Naive thymus-derived CD8-positive, alpha-beta T cell (primary cell): ENCODE measurements at regions not wholly inside any gene's neighbourhood (a gene's known extent, or its start where the extent isn't known, plus 50 kb on each side); places are given as distances from the start of the nearest gene placed in this dataset.
"Not testable (repeated sequence)": the region's sequence is repeated elsewhere in the genome, so short reads cannot be mapped to it uniquely, and the experiment has no call there.

Experiments
- ATAC-seq, 2 donors: fragments of 150-1000 bp; cut with Tn5 transposase in 1 of 2; sonication (Bioruptor Pico), chemical (Tn5 transposase) in 1 of 2; 1 replicate in 1 of 2; 2 replicates in 1 of 2; pipeline ENCODE4 v1.10.0; 2021; ENCODE audit warnings: mild to moderate bottlenecking in 2 of 2, moderate library complexity in 2 of 2
- POLR2A ChIA-PET: fragments of 350-600 bp; sonication (Branson Sonifier 250); formaldehyde crosslinking; loops from one replicate; lab custom pipeline; 2021; ENCODE audit warnings: antibody characterized with exemption; lab: Charles Lee
- DNase-seq, 10 donors: peaks; one replicate each; pipeline versions ENCODE4 v3.0.0 to v3.0.0-alpha.2; 2020 to 2022
- H3K27ac Mint-ChIP-seq, 10 donors: one replicate each; pipeline ENCODE4 v1.8.0; 2020 to 2022; ENCODE audit warnings: mild to moderate bottlenecking in 10 of 10, mixed read lengths in 10 of 10, moderate library complexity in 4 of 10, inconsistent platforms in 1 of 10
- H3K27me3 Mint-ChIP-seq, 5 donors: one replicate each; pipeline ENCODE4 v1.8.0; 2021 to 2022; ENCODE audit warnings: mixed read lengths in 5 of 5
- H3K36me3 Mint-ChIP-seq, 3 donors: one replicate each; pipeline ENCODE4 v1.8.0; 2020 to 2022; ENCODE audit warnings: mixed read lengths in 3 of 3, mild to moderate bottlenecking in 2 of 3, inconsistent platforms in 1 of 3
- H3K4me1 Mint-ChIP-seq, 4 donors: one replicate each; pipeline ENCODE4 v1.8.0; 2021 to 2022; ENCODE audit warnings: mixed read lengths in 4 of 4
- H3K4me3 Mint-ChIP-seq, 10 donors: one replicate each; pipeline ENCODE4 v1.8.0; 2020 to 2022; ENCODE audit warnings: mild to moderate bottlenecking in 10 of 10, mixed read lengths in 10 of 10, moderate library complexity in 6 of 10, inconsistent platforms in 1 of 10
- H3K9me3 Mint-ChIP-seq, 9 donors: one replicate each; pipeline ENCODE4 v1.8.0; 2020 to 2022; ENCODE audit warnings: mixed read lengths in 9 of 9, mild to moderate bottlenecking in 3 of 9, inconsistent platforms in 1 of 9, moderate library complexity in 1 of 9

DNA sequence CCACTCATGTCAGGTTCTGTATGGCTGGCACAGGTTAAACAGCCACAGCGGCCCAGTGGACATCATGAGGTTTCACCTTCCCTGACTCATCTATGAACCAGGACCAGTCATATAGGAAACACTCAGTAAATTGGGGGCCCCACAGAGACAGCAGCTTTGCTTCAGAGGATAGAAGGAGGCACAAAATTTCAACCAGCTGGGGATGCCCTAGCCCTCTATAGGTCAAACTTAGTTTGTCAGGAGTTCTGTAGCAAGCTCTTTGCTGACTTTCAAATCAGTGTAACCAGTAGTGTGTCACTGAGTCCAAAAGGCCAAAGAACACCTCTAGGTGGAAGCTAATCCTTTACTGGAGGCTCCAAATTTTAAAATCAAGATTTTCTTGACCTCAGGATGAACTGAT is 4157.8 kb upstream of the TPTE start:
- H3K4me1 Mint-ChIP-seq, H3K36me3 Mint-ChIP-seq, POLR2A ChIA-PET, ATAC-seq, H3K4me3 Mint-ChIP-seq, H3K9me3 Mint-ChIP-seq, H3K27ac Mint-ChIP-seq, H3K27me3 Mint-ChIP-seq, DNase-seq: not testable (repeated sequence)

DNA sequence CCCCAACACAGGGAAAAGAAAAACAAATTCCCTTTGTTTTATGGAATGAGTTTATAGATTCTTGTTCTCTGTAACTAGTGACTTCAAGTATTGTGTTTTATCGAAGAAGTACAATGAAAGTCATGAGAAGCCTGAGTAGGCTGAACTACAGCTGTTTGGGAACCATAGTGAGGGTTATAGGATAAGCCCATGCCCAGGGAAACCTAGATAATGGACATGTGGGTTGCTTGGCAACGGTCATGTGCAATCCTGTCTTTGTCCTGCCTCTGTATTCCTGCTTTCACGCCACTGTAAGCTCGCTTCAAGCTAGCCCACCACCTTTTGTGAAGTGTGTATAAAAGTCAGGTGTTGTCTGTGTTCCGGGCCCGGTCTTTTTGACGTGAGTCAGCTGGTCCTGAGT is 4152.6 kb upstream of the TPTE start:
- ATAC-seq, H3K4me3 Mint-ChIP-seq: not testable (repeated sequence)
- peak in 3 of 10 donors; percentile 5 to 12 (median 9) for DNase-seq

GRCh38 chr21:6373253-6373652 is 4148.1 kb upstream of the TPTE start:
- H3K9me3 Mint-ChIP-seq, H3K4me3 Mint-ChIP-seq, H3K27ac Mint-ChIP-seq, H3K4me1 Mint-ChIP-seq, H3K27me3 Mint-ChIP-seq, POLR2A ChIA-PET, ATAC-seq, H3K36me3 Mint-ChIP-seq: not testable (repeated sequence)
- peak in 2 of 10 donors; percentile 1 to 7 for DNase-seq

More for the DNA sequence above, 4152.6 kb upstream of the TPTE start:
- H3K36me3 Mint-ChIP-seq, H3K27me3 Mint-ChIP-seq, POLR2A ChIA-PET, H3K4me1 Mint-ChIP-seq, H3K27ac Mint-ChIP-seq, H3K9me3 Mint-ChIP-seq: not testable (repeated sequence)

GRCh38 chr21:6374232-6374631 is 4147.2 kb upstream of the TPTE start:
- H3K36me3 Mint-ChIP-seq, POLR2A ChIA-PET, H3K9me3 Mint-ChIP-seq, H3K27me3 Mint-ChIP-seq, H3K4me1 Mint-ChIP-seq, ATAC-seq: not testable (repeated sequence)
- peak overlapping the region in 1 of 10 donors; percentile 10 for H3K27ac Mint-ChIP-seq
- DNase-seq: peak in 7 of 10 donors; percentile 1 to 66 (median 32)
- H3K4me3 Mint-ChIP-seq: peak overlapping the region in 1 of 10 donors; percentile 28

- H3K27me3 Mint-ChIP-seq, ATAC-seq, POLR2A ChIA-PET, H3K4me3 Mint-ChIP-seq, H3K4me1 Mint-ChIP-seq, H3K9me3 Mint-ChIP-seq, H3K36me3 Mint-ChIP-seq: not testable (repeated sequence)
- DNase-seq: peak in 4 of 10 donors; percentile 1 to 45 (median 4)
- peak overlapping the region in 1 of 10 donors; percentile 24 for H3K27ac Mint-ChIP-seq
These were observed 4146.5 kb upstream of the TPTE start for GRCh38 chr21:6374926-6375325.

GRCh38 chr21:6375776-6376175 is 4145.6 kb upstream of the TPTE start:
- POLR2A ChIA-PET, ATAC-seq, H3K36me3 Mint-ChIP-seq, H3K9me3 Mint-ChIP-seq, H3K27ac Mint-ChIP-seq, H3K27me3 Mint-ChIP-seq, H3K4me3 Mint-ChIP-seq, H3K4me1 Mint-ChIP-seq: not testable (repeated sequence)
- peak in 1 of 10 donors; percentile 1 for DNase-seq

DNA sequence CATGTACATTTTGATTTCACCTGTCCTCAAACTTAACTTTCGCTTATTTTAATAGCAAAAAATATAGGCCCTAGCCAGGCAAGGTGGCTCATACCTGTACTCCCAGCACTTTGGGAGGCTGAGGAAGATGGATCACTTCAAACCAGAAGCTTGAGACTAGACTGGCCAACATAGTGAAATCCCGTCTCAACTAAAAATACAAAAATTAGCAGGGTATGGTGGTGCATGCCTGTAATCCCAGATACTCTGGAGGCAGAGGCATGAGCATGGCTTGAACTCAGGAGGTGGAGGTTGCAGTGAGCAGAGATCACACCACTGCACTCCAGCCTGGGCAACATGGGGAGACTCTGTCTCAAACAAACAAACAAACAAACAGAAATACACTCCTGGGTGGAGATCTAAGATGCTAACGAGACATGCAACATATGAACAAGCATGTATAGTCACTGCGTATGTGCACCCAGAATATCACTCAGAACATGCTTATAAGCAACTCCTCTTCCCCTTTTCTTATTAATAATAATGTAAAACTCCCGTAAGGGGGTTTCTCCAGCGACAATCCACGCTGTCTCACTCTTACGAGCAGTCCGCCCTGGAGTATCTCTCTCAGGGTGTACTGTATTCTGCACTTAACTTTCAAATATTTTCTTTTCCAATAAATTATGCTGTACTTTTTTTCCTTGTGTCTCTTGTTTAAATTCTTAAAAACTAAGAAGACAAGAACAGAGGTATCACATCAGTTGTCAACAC is 4144.9 kb upstream of the TPTE start:
- H3K27me3 Mint-ChIP-seq, H3K9me3 Mint-ChIP-seq, H3K4me1 Mint-ChIP-seq, H3K27ac Mint-ChIP-seq, POLR2A ChIA-PET, ATAC-seq, H3K36me3 Mint-ChIP-seq, H3K4me3 Mint-ChIP-seq: not testable (repeated sequence)
- DNase-seq: peak in 2 of 10 donors; percentile 0 to 10
